ENCODE measurements at regions not wholly inside any gene's neighbourhood (a gene's known extent, or its start where the extent isn't known, plus 50 kb on each side); places are given as distances from the start of the nearest gene placed in this dataset.

DNA sequence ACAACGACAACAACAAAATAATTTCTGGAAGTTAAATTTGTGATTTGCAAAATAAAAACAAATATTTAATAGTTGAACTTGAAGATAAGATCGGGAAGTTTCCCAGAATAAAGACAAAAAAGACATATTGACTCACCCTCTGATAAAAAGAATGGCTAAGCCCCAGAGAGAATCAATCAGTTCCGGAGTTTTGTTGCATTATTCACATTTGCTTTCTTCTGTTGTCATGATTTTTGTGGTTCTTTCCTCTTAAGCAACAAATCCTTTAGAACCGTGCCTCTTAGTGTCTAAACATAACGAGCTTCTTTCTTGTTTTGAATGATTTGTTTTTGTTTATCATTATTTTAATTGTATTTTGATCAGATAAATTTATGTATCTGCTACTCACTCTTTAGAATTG, 134.9 kb upstream of the ADRA1D start:
- no peak overlapping the region for H3K27ac ChIP-seq (ENCODE audit: low read length)

GRCh38 chr20:4375881-4376280, 126.8 kb upstream of the ADRA1D start:
- no peak overlapping the region for H3K9ac ChIP-seq (ENCODE audit: low read length)
- no peak overlapping the region for H3K4me3 ChIP-seq (ENCODE audit: low read length)
- no peaks in the 10 kb centered on the region for H3K9me3 ChIP-seq (ENCODE audit: insufficient read depth, low read length)
- TF ChIP-seq, protein P1, sequence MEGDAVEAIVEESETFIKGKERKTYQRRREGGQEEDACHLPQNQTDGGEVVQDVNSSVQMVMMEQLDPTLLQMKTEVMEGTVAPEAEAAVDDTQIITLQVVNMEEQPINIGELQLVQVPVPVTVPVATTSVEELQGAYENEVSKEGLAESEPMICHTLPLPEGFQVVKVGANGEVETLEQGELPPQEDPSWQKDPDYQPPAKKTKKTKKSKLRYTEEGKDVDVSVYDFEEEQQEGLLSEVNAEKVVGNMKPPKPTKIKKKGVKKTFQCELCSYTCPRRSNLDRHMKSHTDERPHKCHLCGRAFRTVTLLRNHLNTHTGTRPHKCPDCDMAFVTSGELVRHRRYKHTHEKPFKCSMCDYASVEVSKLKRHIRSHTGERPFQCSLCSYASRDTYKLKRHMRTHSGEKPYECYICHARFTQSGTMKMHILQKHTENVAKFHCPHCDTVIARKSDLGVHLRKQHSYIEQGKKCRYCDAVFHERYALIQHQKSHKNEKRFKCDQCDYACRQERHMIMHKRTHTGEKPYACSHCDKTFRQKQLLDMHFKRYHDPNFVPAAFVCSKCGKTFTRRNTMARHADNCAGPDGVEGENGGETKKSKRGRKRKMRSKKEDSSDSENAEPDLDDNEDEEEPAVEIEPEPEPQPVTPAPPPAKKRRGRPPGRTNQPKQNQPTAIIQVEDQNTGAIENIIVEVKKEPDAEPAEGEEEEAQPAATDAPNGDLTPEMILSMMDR (IDR thresholded peaks at IDR 0.05; ENCODE audit: low read depth, low read length) = no peak
- no peak for TF ChIP-seq EZH2phosphoT487 (IDR thresholded peaks at IDR 0.05; ENCODE audit: low read depth)
- peaks cover 35% of the 10 kb centered on the region for H3K27me3 ChIP-seq (ENCODE audit: low read depth, low read length)
- no peaks in the 10 kb centered on the region for H4K20me1 ChIP-seq (ENCODE audit: insufficient read depth, low read length)
- H3K4me2 ChIP-seq (ENCODE audit: low read length) = no peak overlapping the region
- H3K27ac ChIP-seq (ENCODE audit: low read length) = no peak overlapping the region
- H2AFZ ChIP-seq (ENCODE audit: low read depth, low read length) = no peak overlapping the region
- H3K4me1 ChIP-seq (ENCODE audit: low read length) = no peaks in the 10 kb centered on the region
- H3K36me3 ChIP-seq (replicated peaks; ENCODE audit: low read depth, low read length) = no peaks in the 10 kb centered on the region
- no peaks in the 10 kb centered on the region for H3K79me2 ChIP-seq (ENCODE audit: low read length)

More for the DNA sequence above, 134.9 kb upstream of the ADRA1D start:
- Histone ChIP-seq H3K9ac (ENCODE audit: low read length) (no peak overlapping the region), H3K4me1 (ENCODE audit: low read length) (no peaks in the 10 kb centered on the region), H3K4me2 (ENCODE audit: low read length) (no peak overlapping the region), H3K27me3 (ENCODE audit: low read depth, low read length) (peaks cover 43% of the 10 kb centered on the region), H3K4me3 (ENCODE audit: low read length) (no peak overlapping the region), H3K36me3 (replicated peaks; ENCODE audit: low read depth, low read length) (no peaks in the 10 kb centered on the region), H3K9me3 (ENCODE audit: insufficient read depth, low read length) (no peaks in the 10 kb centered on the region), H4K20me1 (ENCODE audit: insufficient read depth, low read length) (no peaks in the 10 kb centered on the region), H2AFZ (ENCODE audit: low read depth, low read length) (no peak overlapping the region), H3K79me2 (ENCODE audit: low read length) (no peaks in the 10 kb centered on the region)
- TF ChIP-seq, protein P1 (IDR thresholded peaks at IDR 0.05; ENCODE audit: low read depth, low read length) = no peak
- TF ChIP-seq EZH2phosphoT487 (IDR thresholded peaks at IDR 0.05; ENCODE audit: low read depth) = no peak

GRCh38 chr20:4373454-4373853, 124.4 kb upstream of the ADRA1D start:
- H3K27ac ChIP-seq (ENCODE audit: low read length) = no peak overlapping the region
- H3K27me3 ChIP-seq (ENCODE audit: low read depth, low read length) = peaks cover 28% of the 10 kb centered on the region; the same call in 1 of the 2 replicates
- H3K36me3 ChIP-seq (replicated peaks; ENCODE audit: low read depth, low read length) = no peaks in the 10 kb centered on the region
- H2AFZ ChIP-seq (ENCODE audit: low read depth, low read length) = no peak overlapping the region
- TF ChIP-seq, protein P1 (IDR thresholded peaks at IDR 0.05; ENCODE audit: low read depth, low read length) = no peak
- TF ChIP-seq EZH2phosphoT487 (IDR thresholded peaks at IDR 0.05; ENCODE audit: low read depth) = no peak
- H4K20me1 ChIP-seq (ENCODE audit: insufficient read depth, low read length) = no peaks in the 10 kb centered on the region
- H3K4me3 ChIP-seq (ENCODE audit: low read length) = no peak overlapping the region
- H3K4me1 ChIP-seq (ENCODE audit: low read length) = no peaks in the 10 kb centered on the region; the same call in 1 of the 2 replicates
- H3K79me2 ChIP-seq (ENCODE audit: low read length) = no peaks in the 10 kb centered on the region
- H3K9ac ChIP-seq (ENCODE audit: low read length) = no peak overlapping the region
- no peak overlapping the region for H3K4me2 ChIP-seq (ENCODE audit: low read length)
- no peaks in the 10 kb centered on the region for H3K9me3 ChIP-seq (ENCODE audit: insufficient read depth, low read length)

DNA sequence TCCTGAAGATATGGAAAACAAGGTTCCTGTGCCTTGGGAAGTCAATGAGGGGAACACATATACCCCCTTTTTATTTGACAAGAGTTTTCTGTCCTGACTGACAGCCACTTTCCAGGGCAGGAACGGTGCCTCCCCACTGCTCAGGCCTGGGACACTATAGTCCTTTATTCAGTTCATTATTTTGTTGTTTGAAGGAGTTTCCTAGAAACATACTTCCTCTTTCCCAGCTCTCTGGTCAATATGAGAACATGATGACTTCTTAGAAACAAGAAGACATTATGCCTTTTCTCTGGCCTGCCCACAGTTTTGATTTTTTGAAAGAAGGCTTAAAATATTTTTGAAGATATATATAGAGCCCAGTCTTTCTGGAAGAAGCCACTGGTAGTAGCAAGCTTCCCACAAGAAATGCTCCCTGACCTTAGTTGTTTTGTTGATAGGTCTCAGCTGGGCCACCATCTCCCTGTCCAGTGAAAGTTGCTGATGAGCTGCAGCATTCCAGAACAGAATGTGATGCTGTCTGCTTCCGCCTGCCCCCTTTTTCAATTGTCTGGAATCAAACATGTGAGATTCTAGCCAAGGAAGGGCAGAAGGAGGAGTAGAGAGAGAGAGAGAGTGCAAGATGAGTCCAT, 122.7 kb upstream of the ADRA1D start:
- Histone ChIP-seq H3K27ac (ENCODE audit: low read length) (no peak overlapping the region), H4K20me1 (ENCODE audit: insufficient read depth, low read length) (no peaks in the 10 kb centered on the region), H3K27me3 (ENCODE audit: low read depth, low read length) (peaks cover 32% of the 10 kb centered on the region; the same call in 1 of the 2 replicates), H3K79me2 (ENCODE audit: low read length) (no peaks in the 10 kb centered on the region), H3K4me2 (ENCODE audit: low read length) (no peak overlapping the region), H2AFZ (ENCODE audit: low read depth, low read length) (no peak overlapping the region), H3K36me3 (replicated peaks; ENCODE audit: low read depth, low read length) (no peaks in the 10 kb centered on the region), H3K4me1 (ENCODE audit: low read length) (no peaks in the 10 kb centered on the region; the same call in 1 of the 2 replicates), H3K9me3 (ENCODE audit: insufficient read depth, low read length) (no peaks in the 10 kb centered on the region), H3K9ac (ENCODE audit: low read length) (no peak overlapping the region), H3K4me3 (ENCODE audit: low read length) (no peak overlapping the region)
- TF ChIP-seq, protein P1 (IDR thresholded peaks at IDR 0.05; ENCODE audit: low read depth, low read length) = no peak
- no peak for TF ChIP-seq EZH2phosphoT487 (IDR thresholded peaks at IDR 0.05; ENCODE audit: low read depth)
